ENCODE measurements at regions not wholly inside any gene's neighbourhood (a gene's known extent, or its start where the extent isn't known, plus 50 kb on each side); places are given as distances from the start of the nearest gene placed in this dataset.

GRCh38 chr12:17802657-17803641 lies 287.0 kb downstream of the RERGL start (continued):
- TF ChIP-seq, protein P1, sequence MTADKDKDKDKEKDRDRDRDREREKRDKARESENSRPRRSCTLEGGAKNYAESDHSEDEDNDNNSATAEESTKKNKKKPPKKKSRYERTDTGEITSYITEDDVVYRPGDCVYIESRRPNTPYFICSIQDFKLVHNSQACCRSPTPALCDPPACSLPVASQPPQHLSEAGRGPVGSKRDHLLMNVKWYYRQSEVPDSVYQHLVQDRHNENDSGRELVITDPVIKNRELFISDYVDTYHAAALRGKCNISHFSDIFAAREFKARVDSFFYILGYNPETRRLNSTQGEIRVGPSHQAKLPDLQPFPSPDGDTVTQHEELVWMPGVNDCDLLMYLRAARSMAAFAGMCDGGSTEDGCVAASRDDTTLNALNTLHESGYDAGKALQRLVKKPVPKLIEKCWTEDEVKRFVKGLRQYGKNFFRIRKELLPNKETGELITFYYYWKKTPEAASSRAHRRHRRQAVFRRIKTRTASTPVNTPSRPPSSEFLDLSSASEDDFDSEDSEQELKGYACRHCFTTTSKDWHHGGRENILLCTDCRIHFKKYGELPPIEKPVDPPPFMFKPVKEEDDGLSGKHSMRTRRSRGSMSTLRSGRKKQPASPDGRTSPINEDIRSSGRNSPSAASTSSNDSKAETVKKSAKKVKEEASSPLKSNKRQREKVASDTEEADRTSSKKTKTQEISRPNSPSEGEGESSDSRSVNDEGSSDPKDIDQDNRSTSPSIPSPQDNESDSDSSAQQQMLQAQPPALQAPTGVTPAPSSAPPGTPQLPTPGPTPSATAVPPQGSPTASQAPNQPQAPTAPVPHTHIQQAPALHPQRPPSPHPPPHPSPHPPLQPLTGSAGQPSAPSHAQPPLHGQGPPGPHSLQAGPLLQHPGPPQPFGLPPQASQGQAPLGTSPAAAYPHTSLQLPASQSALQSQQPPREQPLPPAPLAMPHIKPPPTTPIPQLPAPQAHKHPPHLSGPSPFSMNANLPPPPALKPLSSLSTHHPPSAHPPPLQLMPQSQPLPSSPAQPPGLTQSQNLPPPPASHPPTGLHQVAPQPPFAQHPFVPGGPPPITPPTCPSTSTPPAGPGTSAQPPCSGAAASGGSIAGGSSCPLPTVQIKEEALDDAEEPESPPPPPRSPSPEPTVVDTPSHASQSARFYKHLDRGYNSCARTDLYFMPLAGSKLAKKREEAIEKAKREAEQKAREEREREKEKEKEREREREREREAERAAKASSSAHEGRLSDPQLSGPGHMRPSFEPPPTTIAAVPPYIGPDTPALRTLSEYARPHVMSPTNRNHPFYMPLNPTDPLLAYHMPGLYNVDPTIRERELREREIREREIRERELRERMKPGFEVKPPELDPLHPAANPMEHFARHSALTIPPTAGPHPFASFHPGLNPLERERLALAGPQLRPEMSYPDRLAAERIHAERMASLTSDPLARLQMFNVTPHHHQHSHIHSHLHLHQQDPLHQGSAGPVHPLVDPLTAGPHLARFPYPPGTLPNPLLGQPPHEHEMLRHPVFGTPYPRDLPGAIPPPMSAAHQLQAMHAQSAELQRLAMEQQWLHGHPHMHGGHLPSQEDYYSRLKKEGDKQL (CRISPR knock-in tag; IDR thresholded peaks at IDR 0.05; ENCODE audit: borderline replicate concordance), result no peak
- no peak for TF ChIP-seq GATA2 (CRISPR knock-in tag; IDR thresholded peaks at IDR 0.05)

GRCh38 chr12:17793854-17794253 lies 296.1 kb downstream of the RERGL start:
- WGBS (ENCODE audit: insufficient coverage, low coverage, missing lambda C conversion rate), result 0% methylated on average over 2 of the region's 2 CpGs
- Histone ChIP-seq H4K20me1 (replicated peaks; ENCODE audit: control insufficient read depth, insufficient read depth, low read length) (no peaks in the 10 kb centered on the region), H3K27ac (ENCODE audit: extremely low read depth, low read depth, low read length) (no peak overlapping the region), H3K4me3 (no peak overlapping the region), H3K9me1 (ENCODE audit: control insufficient read depth, insufficient read depth, low read length) (no peaks in the 10 kb centered on the region), H3K79me2 (ENCODE audit: control insufficient read depth, insufficient read depth, low read length) (no peaks in the 10 kb centered on the region), H3K9ac (ENCODE audit: insufficient read depth in 1 of 2, low read depth in 2 of 2, low read length in 2 of 2) (no peak overlapping the region), H3K4me1 (replicated peaks in 1 of 2; ENCODE audit: control insufficient read depth in 2 of 2, insufficient read depth in 2 of 2, low read length in 2 of 2) (no peaks in the 10 kb centered on the region), H3K36me3 (ENCODE audit: control insufficient read depth, insufficient read depth, low read length) (no peaks in the 10 kb centered on the region), H3K4me2 (ENCODE audit: insufficient read depth, low read length) (no peak overlapping the region), H3K27me3 (ENCODE audit: control insufficient read depth in 2 of 2, insufficient read depth in 2 of 2, low read length in 2 of 2) (no peaks in the 10 kb centered on the region), H2AFZ (ENCODE audit: low read depth, low read length) (no peak overlapping the region), H3K9me3 (replicated peaks; ENCODE audit: control insufficient read depth, insufficient read depth, low read depth, low read length) (no peaks in the 10 kb centered on the region)
- FAIRE-seq (no peak), DNase-seq (ENCODE audit: extremely low read depth in 1 of 4, low spot score in 3 of 4) (no peak), ATAC-seq (no peak)
- intact Hi-C loops (cut with micrococcal nuclease), result no loop called here
- POLR2A ChIA-PET, result no interaction called here
- CTCF ChIA-PET (ENCODE audit: low intra/inter-chr PET ratio), result no interaction called here
- in situ Hi-C loops (cut with MboI), result no loop called here
- BruUV-seq (replicated peaks), result no TSS peak
- TF ChIP-seq MECOM (CRISPR knock-in tag; IDR thresholded peaks at IDR 0.05) (no peak), JUND (IDR thresholded peaks at IDR 0.05; ENCODE audit: borderline replicate concordance, low read depth, low read length) (no peak), JUND (tag; IDR thresholded peaks at IDR 0.05; ENCODE audit: borderline replicate concordance, low read depth, low read length) (no peak)
